Omental fat pad (tissue), 3 donors: ENCODE measurements at regions not wholly inside any gene's neighbourhood (a gene's known extent, or its start where the extent isn't known, plus 50 kb on each side); places are given as distances from the start of the nearest gene placed in this dataset.

ENCODE experiments used
- ATAC-seq: fragments of 150-250 bp; one replicate; pipeline ENCODE4 v1.9.1; 2016; ENCODE audit warnings: mild to moderate bottlenecking, moderate library complexity; ENCODE audit not compliant: low FRiP score
- DNase-seq: peaks from one replicate; pipeline ENCODE4 v3.0.0-alpha.2; 2019; ENCODE audit warnings: low spot score
- TF ChIP-seq, protein P1 (sequence below), 3 donors: fragments of 450-650 bp; IDR thresholded peaks; one replicate each; pipeline ENCODE4 v1.5.1; 2016 to 2017; ENCODE audit warnings: antibody characterized with exemption in 3 of 3, mild to moderate bottlenecking in 3 of 3, moderate library complexity in 2 of 3

GRCh38 chr5:133848341-133848811 lies 120.0 kb downstream of the C5orf15 start:
- no peak for ATAC-seq
- DNase-seq, result no peak
- TF ChIP-seq, protein P1, sequence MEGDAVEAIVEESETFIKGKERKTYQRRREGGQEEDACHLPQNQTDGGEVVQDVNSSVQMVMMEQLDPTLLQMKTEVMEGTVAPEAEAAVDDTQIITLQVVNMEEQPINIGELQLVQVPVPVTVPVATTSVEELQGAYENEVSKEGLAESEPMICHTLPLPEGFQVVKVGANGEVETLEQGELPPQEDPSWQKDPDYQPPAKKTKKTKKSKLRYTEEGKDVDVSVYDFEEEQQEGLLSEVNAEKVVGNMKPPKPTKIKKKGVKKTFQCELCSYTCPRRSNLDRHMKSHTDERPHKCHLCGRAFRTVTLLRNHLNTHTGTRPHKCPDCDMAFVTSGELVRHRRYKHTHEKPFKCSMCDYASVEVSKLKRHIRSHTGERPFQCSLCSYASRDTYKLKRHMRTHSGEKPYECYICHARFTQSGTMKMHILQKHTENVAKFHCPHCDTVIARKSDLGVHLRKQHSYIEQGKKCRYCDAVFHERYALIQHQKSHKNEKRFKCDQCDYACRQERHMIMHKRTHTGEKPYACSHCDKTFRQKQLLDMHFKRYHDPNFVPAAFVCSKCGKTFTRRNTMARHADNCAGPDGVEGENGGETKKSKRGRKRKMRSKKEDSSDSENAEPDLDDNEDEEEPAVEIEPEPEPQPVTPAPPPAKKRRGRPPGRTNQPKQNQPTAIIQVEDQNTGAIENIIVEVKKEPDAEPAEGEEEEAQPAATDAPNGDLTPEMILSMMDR (IDR thresholded peaks at IDR 0.05), result no peak

DNA sequence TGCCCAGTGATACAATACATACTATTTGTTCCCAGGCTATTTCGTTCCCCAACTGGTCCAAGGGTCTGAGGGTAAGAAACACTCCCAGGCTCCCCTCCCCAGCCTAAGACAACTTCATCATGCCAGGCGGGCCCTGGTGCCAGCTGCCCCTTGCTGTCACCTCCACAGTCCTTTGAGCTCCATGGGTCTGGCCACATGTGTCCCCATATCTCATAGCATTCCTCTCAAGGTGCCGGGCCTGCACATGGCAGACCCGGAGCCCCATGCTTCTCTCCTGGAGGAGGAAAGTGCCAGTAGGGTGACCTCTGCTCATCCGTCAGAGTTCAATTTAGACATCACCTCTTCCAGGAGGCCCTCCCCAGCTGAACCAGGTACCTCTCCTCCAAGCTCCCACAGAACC lies 120.5 kb downstream of the C5orf15 start:
- ATAC-seq (no peak), DNase-seq (no peak)
- TF ChIP-seq, protein P1 (IDR thresholded peaks at IDR 0.05), result no peak

DNA sequence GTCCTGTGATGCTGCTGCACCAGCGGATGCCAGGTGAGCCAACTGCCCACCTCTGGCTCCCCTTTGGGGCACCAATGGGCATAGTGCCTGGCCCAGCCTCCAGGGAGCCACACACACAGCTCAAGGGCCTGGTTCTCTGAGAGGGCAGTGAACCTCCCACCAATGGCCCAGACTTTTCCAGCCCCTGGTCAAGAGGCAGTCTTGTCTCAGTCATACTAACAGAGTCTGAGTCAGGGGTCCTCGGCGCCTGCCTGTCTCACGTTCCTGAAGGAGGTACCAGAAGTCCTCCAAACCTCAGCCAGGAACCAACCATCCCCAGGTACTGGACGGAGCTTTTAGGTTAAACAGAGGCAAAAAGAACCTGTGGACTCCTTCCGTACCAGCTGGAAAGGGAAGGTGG lies 121.1 kb downstream of the C5orf15 start:
- TF ChIP-seq, protein P1 (IDR thresholded peaks at IDR 0.05), result no peak
- ATAC-seq (no peak), DNase-seq (no peak)

GRCh38 chr5:133846478-133847226 lies 121.8 kb downstream of the C5orf15 start:
- ATAC-seq (no peak), DNase-seq (no peak)
- TF ChIP-seq, protein P1 (IDR thresholded peaks at IDR 0.05), result no peak

DNA sequence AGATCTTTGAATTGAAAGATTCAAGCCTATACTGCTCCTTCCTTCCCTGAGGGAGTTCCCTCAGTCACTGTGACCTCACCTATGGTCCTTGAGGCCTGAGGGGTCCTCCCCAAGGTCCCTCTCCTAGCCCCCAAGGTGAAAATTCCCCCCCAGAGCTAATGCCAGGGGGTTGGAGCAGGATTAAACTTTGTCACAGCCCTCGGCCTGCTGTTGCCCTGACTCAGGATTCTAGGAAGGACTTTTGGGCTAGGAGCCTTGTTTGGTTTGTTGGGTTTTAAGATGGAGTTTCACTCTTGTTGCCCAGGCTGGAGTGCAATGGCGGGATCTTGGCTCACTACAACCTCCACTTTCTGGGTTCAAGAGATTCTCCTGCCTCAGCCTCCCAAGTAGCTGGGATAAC lies 123.2 kb downstream of the C5orf15 start:
- ATAC-seq (no peak), DNase-seq (no peak)
- TF ChIP-seq, protein P1 (IDR thresholded peaks at IDR 0.05), result no peak

DNA sequence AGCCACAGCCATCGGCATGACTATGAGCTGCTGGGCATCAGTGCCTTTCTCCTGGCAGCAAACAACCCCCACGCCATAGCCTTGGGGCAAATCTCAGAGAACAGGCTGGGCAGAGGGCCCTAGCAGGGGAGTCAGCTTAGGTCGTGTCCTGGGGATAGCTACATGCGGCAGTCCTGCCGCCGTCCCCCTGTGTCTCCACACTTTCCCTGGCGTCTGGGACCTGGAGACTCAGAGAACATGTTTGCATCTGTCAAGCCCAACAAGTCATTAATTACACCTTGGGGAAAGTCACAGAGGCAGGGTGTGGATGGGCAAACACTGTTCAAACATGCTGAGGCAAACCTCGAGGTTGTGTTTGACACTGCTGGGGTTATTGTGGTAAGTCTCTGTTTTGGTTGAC lies 123.6 kb downstream of the C5orf15 start:
- TF ChIP-seq, protein P1 (IDR thresholded peaks at IDR 0.05), result no peak
- DNase-seq (no peak), ATAC-seq (no peak)

DNA sequence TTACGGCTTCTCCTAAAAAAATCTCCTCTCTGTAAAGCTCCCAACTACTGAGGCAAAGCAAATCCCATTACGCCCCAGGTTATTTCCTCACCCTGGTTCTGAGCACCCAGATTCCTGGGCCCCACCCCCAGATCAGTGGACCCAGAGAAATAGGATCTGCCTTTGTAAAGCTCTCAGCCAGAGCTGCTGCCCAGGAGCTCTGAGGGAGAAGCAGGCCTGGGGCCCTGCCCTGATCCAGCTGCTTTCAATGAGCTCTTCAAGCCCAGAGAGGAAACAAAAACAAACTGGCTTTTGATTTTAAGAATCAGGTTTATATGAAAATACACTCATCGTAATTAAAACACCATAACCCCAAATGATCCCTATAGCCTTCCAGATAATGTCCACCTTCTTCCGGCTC lies 124.5 kb downstream of the C5orf15 start:
- ATAC-seq, result no peak
- no peak for DNase-seq
- TF ChIP-seq, protein P1 (IDR thresholded peaks at IDR 0.05), result no peak
